H9 (cell line): ENCODE measurements at regions not wholly inside any gene's neighbourhood (a gene's known extent, or its start where the extent isn't known, plus 50 kb on each side); places are given as distances from the start of the nearest gene placed in this dataset.

Experiments
- DNase-seq: peaks from one replicate; pipeline ENCODE4 v3.0.0-alpha.2; 2017
- H2AFZ ChIP-seq: one replicate; pipeline ENCODE4 v1.6.1; 2013; ENCODE audit warnings: mild to moderate bottlenecking, low read length, control low read depth, moderate library complexity
- H2AK5ac ChIP-seq: 2 replicates; pipeline ENCODE4 v1.6.1; 2013; ENCODE audit warnings: low read length, control low read depth, mixed read lengths; ENCODE audit not compliant: insufficient read length
- H2BK120ac ChIP-seq: one replicate; pipeline ENCODE4 v1.6.1; 2013; ENCODE audit warnings: low read depth, mild to moderate bottlenecking, low read length, control low read depth, inconsistent platforms; ENCODE audit not compliant: poor library complexity, severe bottlenecking
- H2BK12ac ChIP-seq: 2 replicates; pipeline ENCODE4 v1.6.1; 2013; ENCODE audit warnings: low read length, control low read depth, mixed read lengths, low read depth; ENCODE audit not compliant: insufficient read length
- H2BK15ac ChIP-seq: 2 replicates; pipeline ENCODE4 v1.6.1; 2013; ENCODE audit warnings: low read depth, low read length, control low read depth
- H2BK20ac ChIP-seq: one replicate; pipeline ENCODE4 v1.6.1; 2013; ENCODE audit warnings: low read depth, mild to moderate bottlenecking, low read length, control low read depth, inconsistent platforms; ENCODE audit not compliant: poor library complexity, severe bottlenecking
- H2BK5ac ChIP-seq: 2 replicates; pipeline ENCODE4 v1.6.1; 2013; ENCODE audit warnings: low read length, control low read depth, mixed read lengths; ENCODE audit not compliant: insufficient read length
- H3K14ac ChIP-seq: 2 replicates; pipeline ENCODE4 v1.6.1; 2013; ENCODE audit warnings: low read length, control low read depth; ENCODE audit not compliant: insufficient read depth
- H3K18ac ChIP-seq: 2 replicates; pipeline ENCODE4 v1.6.1; 2013; ENCODE audit warnings: low read depth, mild to moderate bottlenecking, mixed read lengths, low read length, control low read depth; ENCODE audit not compliant: insufficient read length
- H3K23ac ChIP-seq: 2 replicates; pipeline ENCODE4 v1.6.1; 2013; ENCODE audit warnings: low read length, control low read depth, mixed read lengths, low read depth; ENCODE audit not compliant: insufficient read length
- H3K23me2 ChIP-seq: 2 replicates; pipeline ENCODE4 v1.6.1; 2013; ENCODE audit warnings: low read depth, mild to moderate bottlenecking, mixed read lengths, low read length, control low read depth; ENCODE audit not compliant: insufficient read length, poor library complexity, severe bottlenecking
- H3K27ac ChIP-seq: 2 replicates; pipeline ENCODE4 v1.5.1; 2013; ENCODE audit warnings: low read length, control low read depth, mixed read lengths, low read depth; ENCODE audit not compliant: insufficient read length
- H3K27me3 ChIP-seq: 2 replicates; pipeline ENCODE4 v1.6.1; 2013; ENCODE audit warnings: low read length, control low read depth, inconsistent platforms; ENCODE audit not compliant: insufficient read depth
- H3K4ac ChIP-seq: 2 replicates; pipeline ENCODE4 v1.6.1; 2013; ENCODE audit warnings: low read depth, mild to moderate bottlenecking, control low read depth, inconsistent platforms, low read length, moderate library complexity
- H3K4me1 ChIP-seq: 2 replicates; pipeline ENCODE4 v1.6.1; 2013; ENCODE audit warnings: low read length, control low read depth, inconsistent platforms; ENCODE audit not compliant: insufficient read depth
- H3K4me2 ChIP-seq: 2 replicates; pipeline ENCODE4 v1.6.1; 2013; ENCODE audit warnings: low read length, control low read depth, mixed read lengths; ENCODE audit not compliant: insufficient read length, insufficient read depth
- H3K56ac ChIP-seq: 2 replicates; pipeline ENCODE4 v1.6.1; 2013; ENCODE audit warnings: low read depth, mild to moderate bottlenecking, mixed read lengths, low read length, control low read depth; ENCODE audit not compliant: insufficient read length
- H3K79me1 ChIP-seq: 2 replicates; pipeline ENCODE4 v1.6.1; 2013; ENCODE audit warnings: low read depth, mild to moderate bottlenecking, moderate library complexity, low read length, control low read depth, inconsistent platforms; ENCODE audit not compliant: insufficient read depth, poor library complexity, severe bottlenecking
- H3K79me2 ChIP-seq: 2 replicates; pipeline ENCODE4 v1.6.1; 2013; ENCODE audit warnings: low read length, control low read depth, inconsistent platforms; ENCODE audit not compliant: insufficient read depth
- H3K9ac ChIP-seq: 2 replicates; pipeline ENCODE4 v1.6.1; 2013; ENCODE audit warnings: low read length, control low read depth, mixed read lengths; ENCODE audit not compliant: insufficient read length; ENCODE audit errors: extremely low read depth
- H3K9me3 ChIP-seq: one replicate; pipeline ENCODE4 v1.6.1; 2013; ENCODE audit warnings: low read depth, low read length, inconsistent platforms; ENCODE audit not compliant: control insufficient read depth
- H3T11ph ChIP-seq: one replicate; pipeline ENCODE4 v1.6.1; 2013; ENCODE audit warnings: mild to moderate bottlenecking, low read length, control low read depth, inconsistent platforms
- H4K20me1 ChIP-seq: one replicate; pipeline ENCODE4 v1.6.1; 2013; ENCODE audit not compliant: control insufficient read depth, insufficient read length, insufficient read depth
- H4K5ac ChIP-seq: 2 replicates; pipeline ENCODE4 v1.6.1; 2013; ENCODE audit warnings: low read depth, mild to moderate bottlenecking, mixed read lengths, low read length, control low read depth; ENCODE audit not compliant: insufficient read length
- H4K8ac ChIP-seq: replicated peaks from 2 replicates; pipeline ENCODE4 v1.6.1; 2013; ENCODE audit warnings: low read length, control low read depth, mixed read lengths, low read depth; ENCODE audit not compliant: insufficient read length
- H4K91ac ChIP-seq: 2 replicates; pipeline ENCODE4 v1.6.1; 2013; ENCODE audit warnings: low read depth, mild to moderate bottlenecking, moderate library complexity, mixed read lengths, low read length, control low read depth; ENCODE audit not compliant: insufficient read length
- H3K27ac Mint-ChIP-seq, 3 experiments: 2 replicates in 2 of 3; 3 replicates in 1 of 3; pipeline ENCODE4 v1.8.0; 2020 to 2021; ENCODE audit warnings: mixed read lengths in 3 of 3, mild to moderate bottlenecking in 1 of 3, moderate library complexity in 1 of 3
- H3K27me3 Mint-ChIP-seq: 2 replicates; pipeline ENCODE4 v1.8.0; 2021; ENCODE audit warnings: low read depth, mild to moderate bottlenecking, moderate library complexity, mixed read lengths
- H3K36me3 Mint-ChIP-seq, 3 experiments: 2 replicates in 2 of 3; 3 replicates in 1 of 3; pipeline ENCODE4 v1.8.0; 2020 to 2021; ENCODE audit warnings: low read depth in 3 of 3, mixed read lengths in 3 of 3; ENCODE audit not compliant: insufficient read depth in 1 of 3
- H3K4me1 Mint-ChIP-seq, 2 experiments: 2 replicates each; pipeline ENCODE4 v1.8.0; 2020; ENCODE audit warnings: mixed read lengths in 2 of 2
- H3K4me3 Mint-ChIP-seq, 2 experiments: 2 replicates in 1 of 2; 3 replicates in 1 of 2; pipeline ENCODE4 v1.8.0; 2020 to 2021; ENCODE audit warnings: mild to moderate bottlenecking in 2 of 2, mixed read lengths in 2 of 2, moderate library complexity in 1 of 2
- H3K9me3 Mint-ChIP-seq, 2 experiments: 2 replicates in 1 of 2; 3 replicates in 1 of 2; pipeline ENCODE4 v1.8.0; 2020; ENCODE audit warnings: mild to moderate bottlenecking in 2 of 2, mixed read lengths in 2 of 2, moderate library complexity in 1 of 2
- CTCF ChIP-seq: fragments of 200-600 bp; sonication (generic); conservative IDR thresholded peaks from 3 replicates; pipeline ENCODE4 v1.8.0; 2021; ENCODE audit warnings: antibody characterized with exemption, mild to moderate bottlenecking
- WGBS: extraction: QIAGEN DNeasy Blood & Tissue Kit; methylation state at CpG from one replicate; pipeline ENCODE4 v1.1.7; 2013; ENCODE audit warnings: missing lambda C conversion rate, low lambda C conversion rate, mixed read lengths; ENCODE audit not compliant: insufficient read length; ENCODE audit errors: extremely low coverage; 5-methylcytosine and 5-hydroxymethylcytosine counted together

DNA sequence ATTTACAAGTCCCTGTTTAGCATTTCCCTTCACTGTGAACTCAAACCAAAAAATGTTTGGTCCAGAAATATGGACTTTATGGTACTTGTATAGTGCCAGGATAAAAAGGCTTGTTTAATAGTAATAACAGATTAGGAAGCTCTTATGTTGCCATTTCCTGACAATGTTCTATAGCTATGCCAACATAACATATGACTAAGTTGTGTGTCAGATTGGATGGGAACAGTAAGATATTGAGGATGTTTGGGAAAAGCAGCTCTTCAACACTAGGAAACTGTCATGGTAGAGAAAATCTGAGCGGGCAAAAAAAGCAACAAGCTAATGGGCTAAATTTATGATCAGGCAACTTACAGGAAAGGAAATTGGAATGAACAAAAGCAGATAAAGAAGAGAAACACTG, 287.1 kb upstream of the ADGRL4 start:
- Mint-ChIP-seq H3K4me1 (peaks cover 4% of the 10 kb centered on the region in 2 experiments; a peak in 2 of 4 replicates), H3K36me3 (no peaks in the 10 kb centered on the region), H3K27ac (no peak overlapping the region), H3K4me3 (no peak overlapping the region), H3K27me3 (no peaks in the 10 kb centered on the region), H3K9me3 (no peaks in the 10 kb centered on the region)
- no peak overlapping the region for H3T11ph ChIP-seq
- H4K8ac ChIP-seq, result no peak overlapping the region
- no peak overlapping the region for H2AFZ ChIP-seq
- no peak overlapping the region for H2BK15ac ChIP-seq
- no peak overlapping the region for H3K56ac ChIP-seq
- no peak overlapping the region for H2AK5ac ChIP-seq
- DNase-seq, result no peak
- H3K23me2 ChIP-seq, result no peaks in the 10 kb centered on the region
- H2BK120ac ChIP-seq, result no peak overlapping the region
- WGBS, result no CpG with 5 or more reads among the region's 1 CpG
- H2BK5ac ChIP-seq, result no peak overlapping the region
- no peaks in the 10 kb centered on the region; the same call in 1 of the 2 replicates for H3K4me1 ChIP-seq
- H3K79me1 ChIP-seq, result no peaks in the 10 kb centered on the region
- no peak overlapping the region for H3K9ac ChIP-seq
- H3K27ac ChIP-seq, result no peak overlapping the region
- H3K79me2 ChIP-seq, result no peaks in the 10 kb centered on the region
- H3K4me2 ChIP-seq, result no peak overlapping the region
- no peak for TF ChIP-seq CTCF
- H3K9me3 ChIP-seq, result no peaks in the 10 kb centered on the region
- H4K20me1 ChIP-seq, result no peaks in the 10 kb centered on the region
- H3K23ac ChIP-seq, result no peak overlapping the region
- H3K27me3 ChIP-seq, result no peaks in the 10 kb centered on the region
- no peak overlapping the region for H3K18ac ChIP-seq
- H2BK20ac ChIP-seq, result no peak overlapping the region
- H4K5ac ChIP-seq, result no peak overlapping the region
- H3K4ac ChIP-seq, result no peak overlapping the region
- H4K91ac ChIP-seq, result no peak overlapping the region
- no peak overlapping the region for H2BK12ac ChIP-seq
- no peak overlapping the region for H3K14ac ChIP-seq
